ENCODE measurements at regions not wholly inside any gene's neighbourhood (a gene's known extent, or its start where the extent isn't known, plus 50 kb on each side); places are given as distances from the start of the nearest gene placed in this dataset.

GRCh38 chr5:72599519-72600370 is 92.5 kb upstream of the ZNF366 start:
- no peak for DNase-seq (ENCODE audit: extremely low read depth in 1 of 4, low spot score in 3 of 4)

More at GRCh38 chr5:72599519-72600370, 92.5 kb upstream of the ZNF366 start:
- WGBS (ENCODE audit: insufficient coverage, low coverage, missing lambda C conversion rate) = 87% methylated on average over 3 of the region's 5 CpGs
- no peak for TF ChIP-seq NELFE (IDR thresholded peaks at IDR 0.05; ENCODE audit: insufficient read depth, insufficient read length)
- no peak for TF ChIP-seq NR1H2 (CRISPR knock-in tag; IDR thresholded peaks at IDR 0.05)
- no peak for TF ChIP-seq ZNF263 (CRISPR knock-in tag; IDR thresholded peaks at IDR 0.05; ENCODE audit: borderline replicate concordance)
- TF ChIP-seq POLR2B (IDR thresholded peaks at IDR 0.05; ENCODE audit: low read depth, partially characterized antibody) = no peak
- no peak for TF ChIP-seq CTCFL (IDR thresholded peaks at IDR 0.05; ENCODE audit: borderline replicate concordance, insufficient read depth, low read depth, low read length, poor library complexity, severe bottlenecking)
- no peak for TF ChIP-seq POLR2A (conservative IDR thresholded peaks at IDR 0.05)
- no peak for TF ChIP-seq CCNT2 (IDR thresholded peaks at IDR 0.05; ENCODE audit: borderline replicate concordance, extremely low read depth, insufficient read length, low read depth, low read length)
- no peak for TF ChIP-seq ZNF79 (CRISPR knock-in tag; IDR thresholded peaks at IDR 0.05; ENCODE audit: low read depth)
- FAIRE-seq (no peak), ATAC-seq (no peak)
- no peak overlapping the region for H3K4me3 ChIP-seq
- no peak overlapping the region for H3K27ac ChIP-seq (ENCODE audit: extremely low read depth, low read depth, low read length)
- ChIA-PET CTCF (ENCODE audit: low intra/inter-chr PET ratio) (no interaction called here), POLR2A (interaction anchor here (0.7 kb wide), 1 partner anchor 38 kb away, joined by 3 read pairs; no protein-coding TSS in a partner anchor)
- H3K9me3 ChIP-seq (replicated peaks; ENCODE audit: control insufficient read depth, insufficient read depth, low read depth, low read length) = peaks cover 15% of the 10 kb centered on the region
- intact Hi-C loops (cut with micrococcal nuclease) = loop anchor here (5.0 kb wide), 1 partner anchor 218 kb away; the partner anchor contains the start of gene TNPO1
- H3K4me1 ChIP-seq (replicated peaks in 1 of 2; ENCODE audit: control insufficient read depth in 2 of 2, insufficient read depth in 2 of 2, low read length in 2 of 2) = peaks cover 10 to 38% of the 10 kb centered on the region in 2 experiments
- H3K79me2 ChIP-seq (ENCODE audit: control insufficient read depth, insufficient read depth, low read length) = no peaks in the 10 kb centered on the region
- no TSS peak for BruUV-seq (replicated peaks)
- no peaks in the 10 kb centered on the region for H3K9me1 ChIP-seq (ENCODE audit: control insufficient read depth, insufficient read depth, low read length)
- no peak overlapping the region for H3K9ac ChIP-seq (ENCODE audit: insufficient read depth in 1 of 2, low read depth in 2 of 2, low read length in 2 of 2)
- no peaks in the 10 kb centered on the region for H4K20me1 ChIP-seq (replicated peaks; ENCODE audit: control insufficient read depth, insufficient read depth, low read length)
- no peaks in the 10 kb centered on the region for H3K27me3 ChIP-seq (ENCODE audit: control insufficient read depth in 2 of 2, insufficient read depth in 2 of 2, low read length in 2 of 2)
- H3K36me3 ChIP-seq (ENCODE audit: control insufficient read depth, insufficient read depth, low read length) = peaks cover 3% of the 10 kb centered on the region; the same call in 1 of the 3 replicates
- H2AFZ ChIP-seq (ENCODE audit: low read depth, low read length) = no peak overlapping the region
- no peak overlapping the region for H3K4me2 ChIP-seq (ENCODE audit: insufficient read depth, low read length)
- in situ Hi-C loops (cut with MboI) = no loop called here
